ENCODE measurements at regions not wholly inside any gene's neighbourhood (a gene's known extent, or its start where the extent isn't known, plus 50 kb on each side); places are given as distances from the start of the nearest gene placed in this dataset.
"Not testable (repeated sequence)": the region's sequence is repeated elsewhere in the genome, so short reads cannot be mapped to it uniquely, and the experiment has no call there.

GRCh38 chr10:42883993-42884983 lies 101.7 kb downstream of the BMS1 start:
- no peak for DNase-seq

GRCh38 chr10:42885491-42886270 lies 103.1 kb downstream of the BMS1 start:
- DNase-seq = no peak

- DNase-seq = no peak
Observed at GRCh38 chr10:42887734-42888503, 105.3 kb downstream of the BMS1 start.

GRCh38 chr10:42888504-42889095 lies 106.0 kb downstream of the BMS1 start:
- DNase-seq = no peak

- DNase-seq = no peak
Observed at GRCh38 chr10:42896735-42897134, 114.1 kb downstream of the BMS1 start.

- DNase-seq = no peak
Observed at GRCh38 chr10:42898037-42898960, 115.7 kb downstream of the BMS1 start.

- DNase-seq = no peak
Observed at GRCh38 chr10:42899036-42899435, 116.4 kb downstream of the BMS1 start.

GRCh38 chr10:42900346-42900745 lies 117.8 kb downstream of the BMS1 start:
- not testable (repeated sequence) for DNase-seq

- no peak for DNase-seq
Observed at GRCh38 chr10:42911359-42911758, 128.8 kb downstream of the BMS1 start.

GRCh38 chr10:42916974-42917373 lies 134.4 kb downstream of the BMS1 start:
- no peak for DNase-seq

- DNase-seq = no peak
Observed at GRCh38 chr10:42917821-42918220, 135.2 kb downstream of the BMS1 start.

- no peak for DNase-seq
Observed at GRCh38 chr10:42921951-42922350, 139.4 kb downstream of the BMS1 start.

GRCh38 chr10:42924484-42924883 lies 141.9 kb downstream of the BMS1 start:
- DNase-seq = no peak

GRCh38 chr10:42926843-42927242 lies 144.2 kb downstream of the BMS1 start:
- no peak for DNase-seq

- no peak for DNase-seq
Observed at GRCh38 chr10:42928064-42928463, 145.5 kb downstream of the BMS1 start.

- no peak for DNase-seq
Observed at GRCh38 chr10:42929236-42929635, 146.6 kb downstream of the BMS1 start.

- DNase-seq = no peak
Observed at GRCh38 chr10:42929993-42930392, 146.9 kb upstream of the RET start.

GRCh38 chr10:42930516-42931192 lies 146.2 kb upstream of the RET start:
- no peak for DNase-seq

- no peak for DNase-seq
Observed at GRCh38 chr10:42932116-42932515, 144.8 kb upstream of the RET start.

- no peak for DNase-seq
Observed at GRCh38 chr10:42932735-42933447, 144.0 kb upstream of the RET start.
